ENCODE measurements at regions not wholly inside any gene's neighbourhood (a gene's known extent, or its start where the extent isn't known, plus 50 kb on each side); places are given as distances from the start of the nearest gene placed in this dataset.
"Not testable (repeated sequence)": the region's sequence is repeated elsewhere in the genome, so short reads cannot be mapped to it uniquely, and the experiment has no call there.

- peaks cover 0 to 92% (median 35%) of the 10 kb centered on the region in 3 donors for H3K27me3 ChIP-seq (ENCODE audit: control insufficient read depth in 3 of 3, insufficient read depth in 3 of 3, low read length in 3 of 3)
- no peaks in the 10 kb centered on the region for H3K9me3 ChIP-seq (ENCODE audit: control insufficient read depth in 2 of 2, insufficient read depth in 1 of 2, low read depth in 1 of 2, low read length in 1 of 2)
- 4 to 10% (median 6%) methylated on average over 30 of the region's 30 CpGs for WGBS, 3 donors
These were observed 137.7 kb downstream of the TRIM27 start for GRCh38 chr6:28785962-28786679.

GRCh38 chr6:28789553-28790083 lies 134.2 kb downstream of the TRIM27 start:
- DNase-seq (peak in 1 of 2 donors; percentile 63), FAIRE-seq (no peak)
- Histone ChIP-seq H3K36me3 (ENCODE audit: control insufficient read depth in 3 of 3, insufficient read depth in 2 of 3, low read depth in 1 of 3, low read length in 3 of 3) (no peaks in the 10 kb centered on the region), H3K4me1 (ENCODE audit: control insufficient read depth in 3 of 3, insufficient read depth in 2 of 3, low read depth in 1 of 3, low read length in 2 of 3) (peaks cover 0 to 4% (median 0%) of the 10 kb centered on the region in 3 donors), H3K9me3 (ENCODE audit: control insufficient read depth in 2 of 2, insufficient read depth in 1 of 2, low read depth in 1 of 2, low read length in 1 of 2) (peaks cover 0 to 5% of the 10 kb centered on the region in 2 donors), H3K4me3 (ENCODE audit: low read depth in 1 of 3, low read length in 3 of 3) (peak overlapping the region in 1 of 3 donors; percentile 34), H3K27ac (ENCODE audit: low read depth in 1 of 3, low read length in 2 of 3) (no peak overlapping the region), H3K27me3 (ENCODE audit: control insufficient read depth in 3 of 3, insufficient read depth in 3 of 3, low read length in 3 of 3) (peaks cover 0 to 90% (median 42%) of the 10 kb centered on the region in 3 donors)
- WGBS, 3 donors, result 11 to 17% (median 11%) methylated on average over 20 of the region's 20 CpGs

More at GRCh38 chr6:28785962-28786679, 137.7 kb downstream of the TRIM27 start:
- DNase-seq, result no peak
- Histone ChIP-seq H3K36me3 (ENCODE audit: control insufficient read depth in 3 of 3, insufficient read depth in 2 of 3, low read depth in 1 of 3, low read length in 3 of 3) (no peaks in the 10 kb centered on the region), H3K4me3 (ENCODE audit: low read depth in 1 of 3, low read length in 3 of 3) (no peak overlapping the region), H3K4me1 (ENCODE audit: control insufficient read depth in 3 of 3, insufficient read depth in 2 of 3, low read depth in 1 of 3, low read length in 2 of 3) (peaks cover 0 to 4% (median 0%) of the 10 kb centered on the region in 3 donors), H3K27ac (ENCODE audit: low read depth in 1 of 3, low read length in 2 of 3) (no peak overlapping the region)
- no peak for FAIRE-seq

GRCh38 chr6:28791002-28791383 lies 132.8 kb downstream of the TRIM27 start:
- H3K4me1 ChIP-seq (ENCODE audit: control insufficient read depth in 3 of 3, insufficient read depth in 2 of 3, low read depth in 1 of 3, low read length in 2 of 3), result peaks cover 0 to 4% (median 0%) of the 10 kb centered on the region in 3 donors
- DNase-seq, result no peak
- no peak overlapping the region for H3K27ac ChIP-seq (ENCODE audit: low read depth in 1 of 3, low read length in 2 of 3)
- no peak for FAIRE-seq
- peaks cover 0 to 5% of the 10 kb centered on the region in 2 donors for H3K9me3 ChIP-seq (ENCODE audit: control insufficient read depth in 2 of 2, insufficient read depth in 1 of 2, low read depth in 1 of 2, low read length in 1 of 2)
- H3K27me3 ChIP-seq (ENCODE audit: control insufficient read depth in 3 of 3, insufficient read depth in 3 of 3, low read length in 3 of 3), result peaks cover 0 to 95% (median 42%) of the 10 kb centered on the region in 3 donors
- 27 to 39% (median 33%) methylated on average over 6 of the region's 6 CpGs for WGBS, 3 donors
- no peaks in the 10 kb centered on the region for H3K36me3 ChIP-seq (ENCODE audit: control insufficient read depth in 3 of 3, insufficient read depth in 2 of 3, low read depth in 1 of 3, low read length in 3 of 3)
- H3K4me3 ChIP-seq (ENCODE audit: low read depth in 1 of 3, low read length in 3 of 3), result no peak overlapping the region

GRCh38 chr6:28794175-28795002 lies 129.4 kb downstream of the TRIM27 start:
- WGBS, 3 donors, result 3 to 9% (median 6%) methylated on average over 35 of the region's 35 CpGs
- DNase-seq (peak; percentile 5 to 43), FAIRE-seq (no peak)
- Histone ChIP-seq H3K27ac (ENCODE audit: low read depth in 1 of 3, low read length in 2 of 3) (no peak overlapping the region), H3K4me3 (ENCODE audit: low read depth in 1 of 3, low read length in 3 of 3) (no peak overlapping the region), H3K4me1 (ENCODE audit: control insufficient read depth in 3 of 3, insufficient read depth in 2 of 3, low read depth in 1 of 3, low read length in 2 of 3) (peaks cover 0 to 3% (median 0%) of the 10 kb centered on the region in 3 donors), H3K36me3 (ENCODE audit: control insufficient read depth in 3 of 3, insufficient read depth in 2 of 3, low read depth in 1 of 3, low read length in 3 of 3) (no peaks in the 10 kb centered on the region), H3K9me3 (ENCODE audit: control insufficient read depth in 2 of 2, insufficient read depth in 1 of 2, low read depth in 1 of 2, low read length in 1 of 2) (peaks cover 0 to 5% of the 10 kb centered on the region in 2 donors), H3K27me3 (ENCODE audit: control insufficient read depth in 3 of 3, insufficient read depth in 3 of 3, low read length in 3 of 3) (peaks cover 0 to 74% (median 24%) of the 10 kb centered on the region in 3 donors)

- not testable (repeated sequence) for H3K27ac ChIP-seq (ENCODE audit: low read depth in 1 of 3, low read length in 2 of 3); DNase-seq; H3K4me1 ChIP-seq (ENCODE audit: control insufficient read depth in 3 of 3, insufficient read depth in 2 of 3, low read depth in 1 of 3, low read length in 2 of 3); FAIRE-seq; H3K4me3 ChIP-seq (ENCODE audit: low read depth in 1 of 3, low read length in 3 of 3); H3K36me3 ChIP-seq (ENCODE audit: control insufficient read depth in 3 of 3, insufficient read depth in 2 of 3, low read depth in 1 of 3, low read length in 3 of 3); H3K9me3 ChIP-seq (ENCODE audit: control insufficient read depth in 2 of 2, insufficient read depth in 1 of 2, low read depth in 1 of 2, low read length in 1 of 2)
- 83 to 85% (median 84%) methylated on average over 4 of the region's 4 CpGs for WGBS, 3 donors
- peaks cover 0 to 50% (median 15%) of the 10 kb centered on the region in 3 donors for H3K27me3 ChIP-seq (ENCODE audit: control insufficient read depth in 3 of 3, insufficient read depth in 3 of 3, low read length in 3 of 3)
These were observed 123.1 kb downstream of the TRIM27 start for GRCh38 chr6:28800647-28801046.

- no peak for FAIRE-seq
- 34 to 48% (median 37%) methylated on average over 25 of the region's 25 CpGs for WGBS, 3 donors
- Histone ChIP-seq H3K27me3 (ENCODE audit: control insufficient read depth in 3 of 3, insufficient read depth in 3 of 3, low read length in 3 of 3) (peaks cover 0 to 45% (median 16%) of the 10 kb centered on the region in 3 donors), H3K4me3 (ENCODE audit: low read depth in 1 of 3, low read length in 3 of 3) (no peak overlapping the region), H3K27ac (ENCODE audit: low read depth in 1 of 3, low read length in 2 of 3) (no peak overlapping the region), H3K36me3 (ENCODE audit: control insufficient read depth in 3 of 3, insufficient read depth in 2 of 3, low read depth in 1 of 3, low read length in 3 of 3) (no peaks in the 10 kb centered on the region), H3K9me3 (ENCODE audit: control insufficient read depth in 2 of 2, insufficient read depth in 1 of 2, low read depth in 1 of 2, low read length in 1 of 2) (no peaks in the 10 kb centered on the region), H3K4me1 (ENCODE audit: control insufficient read depth in 3 of 3, insufficient read depth in 2 of 3, low read depth in 1 of 3, low read length in 2 of 3) (no peaks in the 10 kb centered on the region)
- no peak for DNase-seq
These were observed 121.1 kb downstream of the TRIM27 start for GRCh38 chr6:28802417-28803336.

GRCh38 chr6:28803337-28803709 lies 120.5 kb downstream of the TRIM27 start:
- H3K36me3 ChIP-seq (ENCODE audit: control insufficient read depth in 3 of 3, insufficient read depth in 2 of 3, low read depth in 1 of 3, low read length in 3 of 3), result no peaks in the 10 kb centered on the region
- peaks cover 0 to 51% (median 19%) of the 10 kb centered on the region in 3 donors for H3K27me3 ChIP-seq (ENCODE audit: control insufficient read depth in 3 of 3, insufficient read depth in 3 of 3, low read length in 3 of 3)
- H3K4me1 ChIP-seq (ENCODE audit: control insufficient read depth in 3 of 3, insufficient read depth in 2 of 3, low read depth in 1 of 3, low read length in 2 of 3), result no peaks in the 10 kb centered on the region
- FAIRE-seq (no peak), DNase-seq (no peak)
- peaks cover 0 to under 1% of the 10 kb centered on the region in 2 donors for H3K9me3 ChIP-seq (ENCODE audit: control insufficient read depth in 2 of 2, insufficient read depth in 1 of 2, low read depth in 1 of 2, low read length in 1 of 2)
- no peak overlapping the region for H3K4me3 ChIP-seq (ENCODE audit: low read depth in 1 of 3, low read length in 3 of 3)
- no peak overlapping the region for H3K27ac ChIP-seq (ENCODE audit: low read depth in 1 of 3, low read length in 2 of 3)
- WGBS, 3 donors, result 5 to 12% (median 10%) methylated on average over 8 of the region's 8 CpGs
